SH-SY5Y (cell line): ENCODE measurements at regions not wholly inside any gene's neighbourhood (a gene's known extent, or its start where the extent isn't known, plus 50 kb on each side); places are given as distances from the start of the nearest gene placed in this dataset.

Experiments used
- GATA2 ChIP-seq: IDR thresholded peaks from 2 replicates; pipeline ENCODE4 v1.6.1; 2011; ENCODE audit warnings: mild to moderate bottlenecking, low read depth, low read length
- GATA3 ChIP-seq: IDR thresholded peaks from 2 replicates; pipeline ENCODE4 v1.6.1; 2011; ENCODE audit warnings: low read depth, mild to moderate bottlenecking, low read length, moderate library complexity

GRCh38 chr12:84804691-84805473 is 107.7 kb downstream of the SLC6A15 start:
- no peak for TF ChIP-seq GATA2
- no peak for TF ChIP-seq GATA3
